Pancreas (tissue), 10 donors: ENCODE measurements at regions not wholly inside any gene's neighbourhood (a gene's known extent, or its start where the extent isn't known, plus 50 kb on each side); places are given as distances from the start of the nearest gene placed in this dataset.

ENCODE experiments used
- ATAC-seq, 4 donors: fragments of 200-7000 bp; cut with Tn5 transposase; one replicate each; pipeline versions ENCODE4 v1.8.0 to v1.9.1; 2020; ENCODE audit warnings: mild to moderate bottlenecking in 4 of 4, moderate library complexity in 4 of 4
- DNase-seq, 6 donors: peaks; one replicate each; pipeline ENCODE4 v3.0.0-alpha.2; 2020
- FAIRE-seq: peaks from 2 replicates; lab custom pipeline; 2012; peaks lifted over from hg19 to GRCh38; lab: Jason Lieb, UNC
- H3K27ac ChIP-seq, 4 donors: fragments of 200-600 bp; sonication (generic); 1 replicate in 3 of 4; 2 replicates in 1 of 4; pipeline versions ENCODE4 v1.5.0 to v1.8.0; 2020
- H3K27me3 ChIP-seq, 4 donors: fragments of 200-600 bp; one replicate each; pipeline ENCODE4 v1.8.0; 2021
- H3K36me3 ChIP-seq, 3 donors: fragments of 200-600 bp; sonication (generic) in 1 of 3; one replicate each; pipeline versions ENCODE4 v1.5.0 to v1.8.0; 2020 to 2021
- H3K4me1 ChIP-seq, 3 donors: fragments of 200-600 bp; one replicate each; pipeline ENCODE4 v1.8.0; 2021
- H3K4me3 ChIP-seq, 4 donors: fragments of 200-600 bp; sonication (generic) in 2 of 4; one replicate each; pipeline versions ENCODE4 v1.5.0 to v1.8.0; 2020 to 2021
- H3K9me3 ChIP-seq, 4 donors: fragments of 200-600 bp; one replicate each; pipeline ENCODE4 v1.8.0; 2021
- CTCF ChIP-seq, 4 donors: fragments of 200-600 bp; sonication (generic) in 3 of 4; IDR thresholded peaks; one replicate each; pipeline versions ENCODE4 v1.5.0 to v1.8.0; 2021; ENCODE audit warnings: antibody characterized with exemption in 4 of 4
- WGBS, 2 donors: extraction: QIAGEN DNeasy Blood & Tissue Kit; methylation state at CpG; one replicate each; pipeline ENCODE4 v1.1.7; 2013; 5-methylcytosine and 5-hydroxymethylcytosine counted together
- intact Hi-C, 3 donors: fragments of 100-400 bp; cut with DNase I; formaldehyde crosslinking; loops; one replicate each; pipeline versions ENCODE4 v1.11.1 to v1.14.2; 2022
- donor health status: healthy with polysubstance abuse.
- donor health status: DM: no; HTN: no; CAD: no; lungs with moderate emphysema.
- donor health status: DM: no; HTN: no; CAD: no.
- donor health status: control.
- donor health status: control.
- donor health status: Bipolar disorder and iron deficiency.
- donor health status: DM: yes; HTN: yes; CAD: no.
- donor health status: DM: no; HTN: no; CAD: no.
- donor health status: DM: no; HTN: no; CAD: no.
- donor health status: DM: yes; HTN: yes; CAD: no.

- Histone ChIP-seq H3K9me3 (peaks cover 0 to 2% (median 0%) of the 10 kb centered on the region in 4 donors), H3K27ac (no peak overlapping the region), H3K27me3 (no peaks in the 10 kb centered on the region), H3K4me3 (no peak overlapping the region), H3K36me3 (no peaks in the 10 kb centered on the region), H3K4me1 (no peaks in the 10 kb centered on the region)
- intact Hi-C loops = no loop called here
- no peak for TF ChIP-seq CTCF (IDR thresholded peaks at IDR 0.05)
- FAIRE-seq (no peak), ATAC-seq (no peak), DNase-seq (no peak)
Measured at GRCh38 chr6:101241442-101241841, 152.1 kb upstream of the GRIK2 start.

DNA sequence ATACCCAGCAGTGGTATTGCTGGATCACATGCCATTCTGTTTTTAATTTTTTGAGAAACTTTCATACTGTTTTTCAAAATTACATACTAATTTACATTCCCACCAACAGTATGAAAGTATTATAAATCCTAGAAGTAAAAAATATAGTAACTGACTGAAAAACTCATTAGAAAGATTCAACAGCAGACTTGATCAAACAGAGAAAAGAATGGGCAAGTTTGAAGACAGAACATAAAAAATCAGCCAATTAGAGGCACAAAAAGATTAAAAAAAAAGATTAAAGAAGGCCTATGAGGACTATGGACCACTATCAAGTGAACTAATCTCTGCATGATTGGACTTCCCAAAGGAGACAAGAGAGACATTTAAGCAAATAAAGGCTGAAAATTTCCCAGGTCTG, 144.0 kb upstream of the GRIK2 start:
- ATAC-seq = no peak
- Histone ChIP-seq H3K27me3 (no peaks in the 10 kb centered on the region), H3K9me3 (no peaks in the 10 kb centered on the region), H3K4me3 (no peak overlapping the region), H3K4me1 (no peaks in the 10 kb centered on the region), H3K36me3 (no peaks in the 10 kb centered on the region), H3K27ac (no peak overlapping the region)
- no peak for DNase-seq
- intact Hi-C loops = no loop called here
- FAIRE-seq = no peak
- TF ChIP-seq CTCF (IDR thresholded peaks at IDR 0.05) = no peak

DNA sequence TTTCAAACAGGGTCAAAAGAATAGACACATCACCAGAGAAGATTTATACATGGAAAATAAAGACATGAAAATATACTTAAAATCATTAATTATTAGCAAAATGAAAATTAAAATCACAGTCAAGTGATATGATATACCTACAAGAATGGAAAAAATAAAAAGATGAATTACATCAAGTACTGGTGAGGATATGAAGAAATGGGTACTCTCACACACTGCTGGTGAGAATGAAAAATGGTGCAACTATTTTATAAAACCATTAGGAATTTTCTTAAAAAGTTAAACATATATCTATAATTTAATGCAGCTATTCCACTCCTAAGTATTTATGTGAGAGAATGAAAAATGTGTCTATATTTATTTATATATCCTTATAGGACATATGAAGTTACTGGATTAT, 136.3 kb upstream of the GRIK2 start:
- H3K4me3 ChIP-seq = no peak overlapping the region
- no peaks in the 10 kb centered on the region for H3K9me3 ChIP-seq
- no peak for DNase-seq
- H3K27ac ChIP-seq = no peak overlapping the region
- no peaks in the 10 kb centered on the region for H3K4me1 ChIP-seq
- no peak for FAIRE-seq
- ATAC-seq = no peak
- no peak for TF ChIP-seq CTCF (IDR thresholded peaks at IDR 0.05)
- intact Hi-C loops = no loop called here
- no peaks in the 10 kb centered on the region for H3K36me3 ChIP-seq
- no peaks in the 10 kb centered on the region for H3K27me3 ChIP-seq

DNA sequence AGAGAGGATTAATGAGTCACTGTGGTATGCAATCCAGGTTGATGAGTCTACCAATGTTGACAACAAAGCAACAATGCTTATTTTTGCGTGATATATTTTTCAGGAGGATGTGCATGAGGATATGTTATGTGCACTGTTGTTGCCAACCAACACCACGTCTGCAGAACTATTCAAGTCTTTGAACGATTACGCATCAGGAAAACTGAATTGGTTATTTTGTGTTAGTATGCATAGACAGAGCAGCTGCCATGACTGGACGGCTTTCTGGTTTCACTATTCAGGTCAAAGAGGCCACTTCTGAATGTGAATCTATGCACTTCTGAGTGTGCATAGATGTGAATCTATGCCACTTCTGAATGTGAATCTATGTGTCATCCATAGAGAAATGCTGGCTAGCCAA, 134.0 kb upstream of the GRIK2 start:
- DNase-seq = no peak
- no peak for TF ChIP-seq CTCF (IDR thresholded peaks at IDR 0.05)

GRCh38 chr6:101263596-101263995, 129.9 kb upstream of the GRIK2 start:
- H3K4me3 ChIP-seq = no peak overlapping the region
- intact Hi-C loops = no loop called here
- no peak for TF ChIP-seq CTCF (IDR thresholded peaks at IDR 0.05)
- no peak overlapping the region for H3K27ac ChIP-seq
- H3K4me1 ChIP-seq = no peaks in the 10 kb centered on the region
- 77 to 82% methylated on average over 3 of the region's 3 CpGs for WGBS, 2 donors
- ATAC-seq (no peak), DNase-seq (no peak), FAIRE-seq (no peak)
- H3K27me3 ChIP-seq = no peaks in the 10 kb centered on the region
- no peaks in the 10 kb centered on the region for H3K9me3 ChIP-seq
- H3K36me3 ChIP-seq = no peaks in the 10 kb centered on the region

More for the DNA sequence above, 134.0 kb upstream of the GRIK2 start:
- no peaks in the 10 kb centered on the region for H3K27me3 ChIP-seq
- WGBS, 2 donors = 69 to 79% methylated on average over 5 of the region's 5 CpGs
- no peak overlapping the region for H3K4me3 ChIP-seq
- H3K27ac ChIP-seq = no peak overlapping the region
- no peaks in the 10 kb centered on the region for H3K9me3 ChIP-seq
- FAIRE-seq (no peak), ATAC-seq (no peak)
- no peaks in the 10 kb centered on the region for H3K36me3 ChIP-seq
- H3K4me1 ChIP-seq = no peaks in the 10 kb centered on the region
- intact Hi-C loops = no loop called here
